Ectodermal cell (in vitro differentiated cells): ENCODE measurements at regions not wholly inside any gene's neighbourhood (a gene's known extent, or its start where the extent isn't known, plus 50 kb on each side); places are given as distances from the start of the nearest gene placed in this dataset.

Source experiments
- H3K27ac ChIP-seq: 2 replicates; pipeline ENCODE4 v1.7.0; 2013; ENCODE audit warnings: mild to moderate bottlenecking, low read depth, low read length; ENCODE audit not compliant: insufficient read depth, poor library complexity, severe bottlenecking
- H3K27me3 ChIP-seq: 2 replicates; pipeline ENCODE4 v1.7.0; 2013; ENCODE audit warnings: mild to moderate bottlenecking, low read length; ENCODE audit not compliant: insufficient read depth, control insufficient read depth, poor library complexity, severe bottlenecking
- H3K36me3 ChIP-seq: one replicate; pipeline ENCODE4 v1.7.0; 2013; ENCODE audit warnings: low read length; ENCODE audit not compliant: control insufficient read depth, insufficient read depth
- H3K4me1 ChIP-seq: one replicate; pipeline ENCODE4 v1.7.0; 2013; ENCODE audit warnings: low read length; ENCODE audit not compliant: control insufficient read depth, insufficient read depth
- H3K4me3 ChIP-seq: 2 replicates; pipeline ENCODE4 v1.7.0; 2013; ENCODE audit warnings: low read depth, low read length, control low read depth; ENCODE audit not compliant: insufficient read depth
- H3K9me3 ChIP-seq: 2 replicates; pipeline ENCODE4 v1.7.0; 2013; ENCODE audit warnings: mild to moderate bottlenecking, low read length, moderate library complexity; ENCODE audit not compliant: control insufficient read depth
- WGBS, 2 experiments: methylation state at CpG; one replicate each; pipeline ENCODE4 v1.1.7; 2013; ENCODE audit warnings: missing lambda C conversion rate in 2 of 2; 5-methylcytosine and 5-hydroxymethylcytosine counted together

- H3K4me3 ChIP-seq, result no peak overlapping the region
- H3K27me3 ChIP-seq, result no peaks in the 10 kb centered on the region
- WGBS, 2 experiments, result 91 to 95% methylated on average over 6 of the region's 6 CpGs
- H3K27ac ChIP-seq, result no peak overlapping the region
- H3K9me3 ChIP-seq, result no peaks in the 10 kb centered on the region
- no peaks in the 10 kb centered on the region for H3K36me3 ChIP-seq
- no peaks in the 10 kb centered on the region for H3K4me1 ChIP-seq
These were observed 174.7 kb upstream of the SLC24A5 start for GRCh38 chr15:47945872-47946650.

- no peaks in the 10 kb centered on the region for H3K36me3 ChIP-seq
- H3K9me3 ChIP-seq, result no peaks in the 10 kb centered on the region
- no peak overlapping the region for H3K27ac ChIP-seq
- H3K4me3 ChIP-seq, result no peak overlapping the region
- no peaks in the 10 kb centered on the region for H3K27me3 ChIP-seq
- H3K4me1 ChIP-seq, result peaks cover 3% of the 10 kb centered on the region
- 76 to 81% methylated on average over 3 of the region's 4 CpGs for WGBS, 2 experiments
These were observed 171.0 kb upstream of the SLC24A5 start for GRCh38 chr15:47949815-47950214.

- no peaks in the 10 kb centered on the region for H3K27me3 ChIP-seq
- H3K4me3 ChIP-seq, result no peak overlapping the region
- peaks cover 9% of the 10 kb centered on the region for H3K4me1 ChIP-seq
- no peaks in the 10 kb centered on the region for H3K36me3 ChIP-seq
- H3K9me3 ChIP-seq, result no peaks in the 10 kb centered on the region
- H3K27ac ChIP-seq, result no peak overlapping the region
- WGBS, 2 experiments, result 92 to 96% methylated on average over 2 of the region's 2 CpGs
These were observed 170.3 kb upstream of the SLC24A5 start for GRCh38 chr15:47950447-47950846.

- Histone ChIP-seq H3K27ac (no peak overlapping the region), H3K4me3 (no peak overlapping the region), H3K9me3 (no peaks in the 10 kb centered on the region), H3K27me3 (no peaks in the 10 kb centered on the region), H3K4me1 (peaks cover 9% of the 10 kb centered on the region), H3K36me3 (no peaks in the 10 kb centered on the region)
- WGBS, 2 experiments, result 86 to 89% methylated on average over 2 of the region's 2 CpGs
These were observed 169.0 kb upstream of the SLC24A5 start for GRCh38 chr15:47951781-47952180.

GRCh38 chr15:47954196-47954595 is 166.6 kb upstream of the SLC24A5 start:
- H3K36me3 ChIP-seq, result no peaks in the 10 kb centered on the region
- WGBS, 2 experiments, result 82 to 98% methylated on average over 2 to 3 of the region's 3 CpGs
- H3K9me3 ChIP-seq, result no peaks in the 10 kb centered on the region
- H3K27me3 ChIP-seq, result no peaks in the 10 kb centered on the region
- no peak overlapping the region for H3K4me3 ChIP-seq
- H3K4me1 ChIP-seq, result peaks cover 9% of the 10 kb centered on the region
- H3K27ac ChIP-seq, result no peak overlapping the region

DNA sequence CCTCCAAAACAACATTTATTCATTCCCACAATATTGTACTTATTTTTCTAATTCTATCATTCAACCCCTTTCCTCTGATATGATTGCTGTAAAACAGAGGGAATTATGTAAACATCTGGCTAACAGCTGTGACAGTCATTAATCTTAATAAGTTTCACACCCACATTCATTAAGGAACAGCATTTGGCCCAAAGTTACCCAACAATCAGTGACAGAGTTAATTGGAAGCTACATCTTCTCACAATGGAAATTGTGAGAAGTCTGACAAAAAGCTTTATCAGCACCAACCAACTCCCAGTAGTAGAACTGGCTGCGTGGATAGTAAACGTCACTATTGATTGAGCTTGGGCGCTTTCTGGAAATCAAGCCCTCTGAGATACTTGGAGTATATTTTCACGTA is 165.8 kb upstream of the SLC24A5 start:
- Histone ChIP-seq H3K27me3 (no peaks in the 10 kb centered on the region), H3K9me3 (no peaks in the 10 kb centered on the region), H3K36me3 (no peaks in the 10 kb centered on the region), H3K27ac (no peak overlapping the region), H3K4me3 (no peak overlapping the region), H3K4me1 (peaks cover 9% of the 10 kb centered on the region)
- WGBS, 2 experiments, result 80 to 82% methylated on average over 4 of the region's 4 CpGs

GRCh38 chr15:47959617-47960413 is 161.0 kb upstream of the SLC24A5 start:
- H3K36me3 ChIP-seq, result no peaks in the 10 kb centered on the region
- no peaks in the 10 kb centered on the region for H3K27me3 ChIP-seq
- no peak overlapping the region for H3K4me3 ChIP-seq
- no peaks in the 10 kb centered on the region for H3K9me3 ChIP-seq
- peaks cover 6% of the 10 kb centered on the region for H3K4me1 ChIP-seq
- 73 to 80% methylated on average over 4 to 5 of the region's 5 CpGs for WGBS, 2 experiments
- H3K27ac ChIP-seq, result no peak overlapping the region

DNA sequence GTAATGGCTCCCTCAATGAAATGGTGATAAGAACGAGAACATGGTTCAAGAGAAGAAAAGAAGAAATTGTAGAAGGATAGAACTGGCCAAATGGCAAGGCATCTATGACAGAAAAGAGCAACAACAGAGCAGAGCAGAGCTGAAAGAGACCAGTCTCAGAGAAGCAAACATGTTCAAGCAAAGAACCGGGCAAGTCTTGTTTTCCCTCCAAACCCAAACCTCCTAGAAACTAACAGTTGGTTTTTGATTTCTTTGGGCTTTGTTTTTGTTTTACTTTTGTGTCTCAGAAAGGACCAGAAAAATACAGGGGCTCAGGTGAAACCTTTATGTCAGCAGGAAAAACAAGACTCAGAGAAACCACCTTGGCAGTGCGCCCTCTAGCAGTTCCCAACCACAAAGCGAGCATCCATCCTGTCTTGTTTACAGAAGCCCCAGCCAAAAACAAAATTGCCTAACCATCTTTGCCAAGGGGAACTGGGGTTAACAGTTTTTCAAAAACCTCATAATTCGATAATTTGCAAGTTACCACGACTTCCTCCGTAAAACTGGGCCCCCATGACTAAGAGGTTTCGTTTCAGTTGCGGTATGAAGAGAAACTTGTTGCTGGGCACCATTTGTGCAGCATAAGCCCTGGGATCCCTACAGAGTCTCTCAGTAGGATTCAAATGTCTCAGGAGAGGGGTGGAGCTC is 159.2 kb upstream of the SLC24A5 start:
- no peak overlapping the region for H3K4me3 ChIP-seq
- WGBS, 2 experiments, result 96% methylated on average over 8 to 9 of the region's 9 CpGs
- H3K27me3 ChIP-seq, result no peaks in the 10 kb centered on the region
- no peaks in the 10 kb centered on the region for H3K36me3 ChIP-seq
- peaks cover 6% of the 10 kb centered on the region for H3K4me1 ChIP-seq
- H3K27ac ChIP-seq, result no peak overlapping the region
- H3K9me3 ChIP-seq, result no peaks in the 10 kb centered on the region

DNA sequence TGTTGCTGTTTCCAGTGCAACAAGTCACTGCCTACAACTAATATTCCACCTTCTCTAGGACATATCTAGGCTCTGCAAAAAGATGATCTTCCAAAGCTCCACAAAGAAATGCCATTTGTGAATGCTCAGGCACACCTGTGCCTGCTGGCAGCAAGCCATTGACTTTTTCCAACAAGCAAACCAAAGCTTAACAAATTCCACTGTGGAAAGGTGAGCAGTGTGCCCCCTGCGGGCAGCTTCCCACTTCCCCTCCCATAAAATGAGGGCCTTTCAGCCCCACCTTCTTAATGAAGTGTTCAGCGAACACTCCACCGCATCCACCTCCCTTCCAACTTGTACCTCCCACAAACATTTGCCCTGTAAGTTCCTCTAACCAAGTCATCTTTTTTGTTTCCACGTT is 157.5 kb upstream of the SLC24A5 start:
- Histone ChIP-seq H3K4me1 (peaks cover 6% of the 10 kb centered on the region), H3K9me3 (no peaks in the 10 kb centered on the region), H3K4me3 (no peak overlapping the region), H3K27ac (no peak overlapping the region), H3K27me3 (no peaks in the 10 kb centered on the region), H3K36me3 (no peaks in the 10 kb centered on the region)
- 90 to 93% methylated on average over 4 of the region's 4 CpGs for WGBS, 2 experiments

GRCh38 chr15:47964229-47964628 is 156.6 kb upstream of the SLC24A5 start:
- 81 to 83% methylated on average over 2 of the region's 2 CpGs for WGBS, 2 experiments
- Histone ChIP-seq H3K4me1 (peaks cover 6% of the 10 kb centered on the region), H3K36me3 (no peaks in the 10 kb centered on the region), H3K9me3 (no peaks in the 10 kb centered on the region), H3K4me3 (no peak overlapping the region), H3K27me3 (no peaks in the 10 kb centered on the region), H3K27ac (no peak overlapping the region)
